CD14-positive monocyte (primary cell): ENCODE measurements at regions not wholly inside any gene's neighbourhood (a gene's known extent, or its start where the extent isn't known, plus 50 kb on each side); places are given as distances from the start of the nearest gene placed in this dataset.
A peak's percentile ranks its signal among the peaks of the same experiment; 100 is the strongest.

Experiments
- DNase-seq, 3 donors: peaks; one replicate each; pipeline ENCODE4 v3.0.0-alpha.2; 2011 to 2022
- H2AFZ ChIP-seq: 2 replicates; pipeline ENCODE4 v1.6.0; 2012; ENCODE audit warnings: mild to moderate bottlenecking, low read depth, low read length, inconsistent platforms; ENCODE audit not compliant: insufficient read depth, poor library complexity, severe bottlenecking
- H3K27ac ChIP-seq, 2 donors: 1 replicate in 1 of 2; 2 replicates in 1 of 2; pipeline ENCODE4 v1.5.1; 2012 to 2013; ENCODE audit warnings: low read length in 2 of 2, control low read depth in 1 of 2, inconsistent platforms in 1 of 2, low read depth in 1 of 2, mild to moderate bottlenecking in 1 of 2
- H3K27me3 ChIP-seq, 2 donors: one replicate each; pipeline versions ENCODE4 v1.6.0 to v1.6.1; 2011 to 2013; ENCODE audit warnings: low read length in 2 of 2; ENCODE audit not compliant: control insufficient read depth in 2 of 2, insufficient read depth in 2 of 2
- H3K36me3 ChIP-seq, 2 donors: replicated peaks in 1 of 2; 1 replicate in 1 of 2; 2 replicates in 1 of 2; pipeline versions ENCODE4 v1.5.1 to v1.6.1; 2012 to 2013; ENCODE audit warnings: low read length in 2 of 2, control low read depth in 1 of 2, inconsistent platforms in 1 of 2, mild to moderate bottlenecking in 1 of 2; ENCODE audit not compliant: insufficient read depth in 2 of 2, control insufficient read depth in 1 of 2
- H3K4me1 ChIP-seq, 2 donors: 1 replicate in 1 of 2; 2 replicates in 1 of 2; pipeline versions ENCODE4 v1.5.1 to v1.6.1; 2012 to 2013; ENCODE audit warnings: low read length in 2 of 2, control low read depth in 1 of 2, inconsistent platforms in 1 of 2, mild to moderate bottlenecking in 1 of 2, moderate library complexity in 1 of 2; ENCODE audit not compliant: insufficient read depth in 2 of 2, control insufficient read depth in 1 of 2
- H3K4me2 ChIP-seq: replicated peaks from 2 replicates; pipeline ENCODE3; 2012; ENCODE audit warnings: low read length, moderate library complexity, mild to moderate bottlenecking; ENCODE audit not compliant: poor library complexity, severe bottlenecking; ENCODE audit errors: extremely low read depth
- H3K4me3 ChIP-seq, 3 experiments: fragments of 200-600 bp in 1 of 3; sonication (generic) in 1 of 3; replicated peaks in 1 of 3; 1 replicate in 2 of 3; 2 replicates in 1 of 3; pipeline ENCODE4 v1.5.1; 2011 to 2013; ENCODE audit warnings: low read length in 3 of 3, mild to moderate bottlenecking in 3 of 3, control low read depth in 2 of 3, low read depth in 2 of 3, inconsistent platforms in 1 of 3, moderate library complexity in 1 of 3
- H3K79me2 ChIP-seq: 2 replicates; pipeline ENCODE4 v1.6.0; 2012; ENCODE audit warnings: mild to moderate bottlenecking, control low read depth, inconsistent platforms, low read length, moderate library complexity; ENCODE audit not compliant: insufficient read depth
- H3K9ac ChIP-seq: 2 replicates; pipeline ENCODE4 v1.6.0; 2017; ENCODE audit warnings: low read length, mild to moderate bottlenecking; ENCODE audit not compliant: insufficient read depth, poor library complexity, severe bottlenecking
- H3K9me3 ChIP-seq, 2 donors: replicated peaks in 1 of 2; 1 replicate in 1 of 2; 2 replicates in 1 of 2; pipeline versions ENCODE4 v1.5.1 to v1.6.1; 2012 to 2013; ENCODE audit warnings: low read length in 2 of 2, control low read depth in 1 of 2; ENCODE audit not compliant: control insufficient read depth in 1 of 2, insufficient read depth in 1 of 2
- H4K20me1 ChIP-seq: 2 replicates; pipeline ENCODE4 v1.6.0; 2012; ENCODE audit warnings: mild to moderate bottlenecking, low read length, control low read depth, moderate library complexity; ENCODE audit not compliant: insufficient read depth
- H3K27ac Mint-ChIP-seq, 7 donors: one replicate each; pipeline ENCODE4 v1.8.0; 2020; ENCODE audit warnings: mild to moderate bottlenecking in 7 of 7, mixed read lengths in 7 of 7, moderate library complexity in 6 of 7, inconsistent platforms in 2 of 7
- H3K27me3 Mint-ChIP-seq, 3 donors: one replicate each; pipeline ENCODE4 v1.8.0; 2021 to 2022; ENCODE audit warnings: low read depth in 3 of 3, mild to moderate bottlenecking in 3 of 3, mixed read lengths in 3 of 3, moderate library complexity in 3 of 3, inconsistent platforms in 1 of 3
- H3K36me3 Mint-ChIP-seq, 2 donors: one replicate each; pipeline ENCODE4 v1.8.0; 2020; ENCODE audit warnings: mixed read lengths in 2 of 2, inconsistent platforms in 1 of 2, mild to moderate bottlenecking in 1 of 2
- H3K4me1 Mint-ChIP-seq: one replicate; pipeline ENCODE4 v1.8.0; 2020; ENCODE audit warnings: mild to moderate bottlenecking, mixed read lengths
- H3K4me3 Mint-ChIP-seq, 2 donors: one replicate each; pipeline ENCODE4 v1.8.0; 2020; ENCODE audit warnings: mild to moderate bottlenecking in 2 of 2, mixed read lengths in 2 of 2, moderate library complexity in 1 of 2
- H3K9me3 Mint-ChIP-seq, 7 donors: one replicate each; pipeline ENCODE4 v1.8.0; 2020 to 2022; ENCODE audit warnings: mixed read lengths in 7 of 7, mild to moderate bottlenecking in 6 of 7, moderate library complexity in 6 of 7, inconsistent platforms in 2 of 7
- WGBS: methylation state at CpG from one replicate; pipeline ENCODE4 v1.1.5; 2013; ENCODE audit warnings: missing lambda C conversion rate; ENCODE audit not compliant: insufficient coverage; 5-methylcytosine and 5-hydroxymethylcytosine counted together
- intact Hi-C, 2 donors: fragments of 100-400 bp; cut with micrococcal nuclease; formaldehyde crosslinking; loops; one replicate each; pipeline versions ENCODE4 v1.15.0 to v1.15.1; 2023
- TF ChIP-seq, protein P1 (sequence below): fragments of 200-600 bp; IDR thresholded peaks from one replicate; pipeline ENCODE4 v1.8.0; 2022; ENCODE audit warnings: antibody characterized with exemption, mild to moderate bottlenecking

DNA sequence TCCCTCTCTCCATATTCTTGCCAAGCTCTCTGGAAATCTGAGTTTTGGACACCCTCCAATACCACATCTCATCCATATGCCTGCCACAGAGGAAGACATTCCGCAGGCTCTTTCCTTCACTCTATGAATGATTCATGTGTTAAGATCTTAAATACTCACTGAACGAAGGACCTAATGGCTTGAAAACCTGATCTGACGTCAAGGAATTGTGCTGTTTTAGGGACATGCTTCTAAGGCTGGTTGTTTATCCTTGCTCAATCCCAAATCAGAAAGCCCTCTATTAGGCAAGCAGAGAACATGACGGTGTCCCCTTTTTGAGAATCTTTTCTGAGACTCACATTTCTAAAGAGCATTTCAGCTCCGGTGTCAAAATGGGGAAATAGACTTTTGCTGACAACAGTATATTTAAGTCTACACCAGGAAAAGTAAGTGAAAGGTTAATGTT is 83.7 kb upstream of the GALNT5 start:
- no peaks in the 10 kb centered on the region for H3K9me3 ChIP-seq
- 100% methylated on average over 1 of the region's 5 CpGs for WGBS
- H3K4me2 ChIP-seq: no peak overlapping the region
- no peak overlapping the region for H2AFZ ChIP-seq
- DNase-seq: peak in 1 of 3 donors; percentile 49
- H3K27me3 ChIP-seq: no peaks in the 10 kb centered on the region
- Mint-ChIP-seq H3K27ac (peak overlapping the region in 1 of 7 donors; percentile 37), H3K4me3 (peak overlapping the region in 1 of 2 donors; percentile 61), H3K9me3 (no peaks in the 10 kb centered on the region), H3K36me3 (no peaks in the 10 kb centered on the region), H3K27me3 (peaks cover 1 to 5% (median 2%) of the 10 kb centered on the region in 3 donors), H3K4me1 (peaks cover 23% of the 10 kb centered on the region)
- intact Hi-C loops: no loop called here
- no peak overlapping the region for H3K9ac ChIP-seq
- H3K79me2 ChIP-seq: no peaks in the 10 kb centered on the region
- peaks cover 2 to 4% of the 10 kb centered on the region in 2 donors for H3K4me1 ChIP-seq
- H3K4me3 ChIP-seq: no peak overlapping the region
- no peaks in the 10 kb centered on the region for H4K20me1 ChIP-seq
- H3K36me3 ChIP-seq: no peaks in the 10 kb centered on the region
- no peak overlapping the region for H3K27ac ChIP-seq
- TF ChIP-seq, protein P1, sequence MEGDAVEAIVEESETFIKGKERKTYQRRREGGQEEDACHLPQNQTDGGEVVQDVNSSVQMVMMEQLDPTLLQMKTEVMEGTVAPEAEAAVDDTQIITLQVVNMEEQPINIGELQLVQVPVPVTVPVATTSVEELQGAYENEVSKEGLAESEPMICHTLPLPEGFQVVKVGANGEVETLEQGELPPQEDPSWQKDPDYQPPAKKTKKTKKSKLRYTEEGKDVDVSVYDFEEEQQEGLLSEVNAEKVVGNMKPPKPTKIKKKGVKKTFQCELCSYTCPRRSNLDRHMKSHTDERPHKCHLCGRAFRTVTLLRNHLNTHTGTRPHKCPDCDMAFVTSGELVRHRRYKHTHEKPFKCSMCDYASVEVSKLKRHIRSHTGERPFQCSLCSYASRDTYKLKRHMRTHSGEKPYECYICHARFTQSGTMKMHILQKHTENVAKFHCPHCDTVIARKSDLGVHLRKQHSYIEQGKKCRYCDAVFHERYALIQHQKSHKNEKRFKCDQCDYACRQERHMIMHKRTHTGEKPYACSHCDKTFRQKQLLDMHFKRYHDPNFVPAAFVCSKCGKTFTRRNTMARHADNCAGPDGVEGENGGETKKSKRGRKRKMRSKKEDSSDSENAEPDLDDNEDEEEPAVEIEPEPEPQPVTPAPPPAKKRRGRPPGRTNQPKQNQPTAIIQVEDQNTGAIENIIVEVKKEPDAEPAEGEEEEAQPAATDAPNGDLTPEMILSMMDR: no peak

DNA sequence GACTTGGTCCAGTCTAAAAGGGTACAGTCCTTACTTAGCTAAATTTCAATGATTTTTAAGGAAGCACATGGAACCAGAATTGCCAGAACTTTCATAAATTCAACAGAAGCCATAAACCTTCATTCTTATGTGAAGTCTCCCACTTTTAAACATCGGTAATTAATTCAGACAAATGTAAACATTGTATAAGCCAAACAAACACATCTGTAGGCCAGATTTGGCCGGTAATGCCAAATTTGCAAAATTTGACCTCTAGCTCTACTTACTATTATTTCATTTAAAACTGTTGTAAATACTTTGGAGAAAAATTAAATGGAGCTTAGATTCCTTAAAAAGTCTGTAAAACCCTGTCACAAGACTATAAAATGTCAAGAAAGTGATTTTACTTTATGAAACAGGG is 83.2 kb upstream of the GALNT5 start:
- Histone ChIP-seq H3K4me3 (no peak overlapping the region), H3K27me3 (no peaks in the 10 kb centered on the region), H2AFZ (no peak overlapping the region), H3K79me2 (no peaks in the 10 kb centered on the region), H3K36me3 (no peaks in the 10 kb centered on the region), H3K27ac (no peak overlapping the region), H4K20me1 (no peaks in the 10 kb centered on the region), H3K4me2 (no peak overlapping the region), H3K9ac (no peak overlapping the region), H3K4me1 (peaks cover 8 to 9% of the 10 kb centered on the region in 2 donors), H3K9me3 (no peaks in the 10 kb centered on the region)
- H3K27ac Mint-ChIP-seq: no peak overlapping the region
- no peak overlapping the region for H3K4me3 Mint-ChIP-seq
- intact Hi-C loops: no loop called here
- no peak for DNase-seq
- no peaks in the 10 kb centered on the region for H3K9me3 Mint-ChIP-seq
- H3K36me3 Mint-ChIP-seq: no peaks in the 10 kb centered on the region
- TF ChIP-seq, protein P1: no peak
- no CpG with 5 or more reads among the region's 2 CpGs for WGBS
- peaks cover 1 to 5% (median 2%) of the 10 kb centered on the region in 3 donors for H3K27me3 Mint-ChIP-seq
- H3K4me1 Mint-ChIP-seq: peaks cover 29% of the 10 kb centered on the region
